NCI-H748 (cell line): ENCODE measurements at regions not wholly inside any gene's neighbourhood (a gene's known extent, or its start where the extent isn't known, plus 50 kb on each side); places are given as distances from the start of the nearest gene placed in this dataset.

Source experiments
- DNase-seq: peaks from one replicate; lab custom pipeline; 2025; ENCODE audit not compliant: unreplicated experiment; lab: John Stamatoyannopoulos, UW

DNA sequence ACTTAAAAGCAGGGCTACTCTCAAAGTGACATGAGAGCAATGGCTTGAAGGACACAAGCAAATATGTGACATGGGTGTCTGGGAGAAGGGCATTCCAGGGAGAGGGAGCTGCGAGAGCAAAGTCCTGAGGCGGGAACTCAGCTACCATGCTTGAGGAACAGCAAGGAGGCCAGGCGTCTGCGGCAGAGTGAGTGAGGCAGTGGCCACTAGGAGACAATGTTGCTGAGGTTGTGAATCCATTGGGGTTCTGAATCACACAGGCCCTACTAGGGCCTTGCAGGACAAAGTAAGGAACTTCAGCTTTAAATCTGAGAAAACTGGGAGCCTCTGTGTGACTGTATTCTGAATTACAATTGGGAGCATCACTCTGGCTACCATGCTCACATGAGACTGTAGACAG lies 94.1 kb upstream of the PRICKLE2 start:
- no peak for DNase-seq

DNA sequence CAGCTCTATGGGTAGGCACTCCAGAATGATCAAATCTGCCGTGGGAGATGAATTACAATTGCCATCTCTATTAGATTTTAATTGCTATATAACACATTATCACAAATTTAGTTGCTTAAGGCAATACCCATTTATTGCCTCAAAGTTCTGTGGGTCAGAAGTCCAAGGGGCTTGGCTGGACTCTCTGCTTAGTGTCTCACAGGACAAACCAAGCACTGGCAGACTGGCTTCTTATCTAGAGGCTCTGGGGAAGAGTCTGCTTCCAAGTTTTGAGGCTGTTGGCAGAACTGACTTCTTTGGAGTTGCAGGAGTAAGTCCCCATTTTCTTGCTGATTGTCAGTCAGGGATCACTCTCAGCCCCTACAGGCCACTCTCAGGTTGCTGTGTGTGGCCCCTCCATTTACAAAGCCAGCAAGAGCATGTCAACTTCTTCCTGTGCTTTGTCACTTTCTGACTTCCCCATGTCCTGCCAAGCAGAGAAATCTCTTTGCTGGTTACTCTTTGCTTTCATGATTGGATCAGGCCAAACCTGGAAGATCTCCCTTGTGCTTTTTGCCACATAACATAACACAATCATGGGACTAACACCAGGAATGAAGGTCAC lies 93.5 kb upstream of the PRICKLE2 start:
- DNase-seq = no peak

DNA sequence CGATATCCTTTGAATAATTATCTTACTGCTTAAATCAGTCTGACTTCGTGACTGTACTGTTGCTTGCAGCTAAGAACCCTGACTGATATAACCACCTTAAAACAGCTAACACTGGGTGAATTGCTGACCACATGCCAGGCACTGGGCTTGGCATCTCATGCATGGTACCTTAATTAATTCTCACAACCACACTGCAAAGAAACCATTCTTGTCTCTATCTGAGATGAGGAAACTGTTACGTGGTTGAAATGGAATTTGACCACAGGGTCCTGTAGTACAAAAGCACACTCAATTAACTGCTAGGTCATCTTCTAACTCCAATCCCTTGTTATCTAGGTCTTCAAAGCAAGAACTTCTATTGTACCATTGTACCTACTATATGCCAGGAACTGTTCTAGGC lies 92.7 kb upstream of the PRICKLE2 start:
- no peak for DNase-seq

DNA sequence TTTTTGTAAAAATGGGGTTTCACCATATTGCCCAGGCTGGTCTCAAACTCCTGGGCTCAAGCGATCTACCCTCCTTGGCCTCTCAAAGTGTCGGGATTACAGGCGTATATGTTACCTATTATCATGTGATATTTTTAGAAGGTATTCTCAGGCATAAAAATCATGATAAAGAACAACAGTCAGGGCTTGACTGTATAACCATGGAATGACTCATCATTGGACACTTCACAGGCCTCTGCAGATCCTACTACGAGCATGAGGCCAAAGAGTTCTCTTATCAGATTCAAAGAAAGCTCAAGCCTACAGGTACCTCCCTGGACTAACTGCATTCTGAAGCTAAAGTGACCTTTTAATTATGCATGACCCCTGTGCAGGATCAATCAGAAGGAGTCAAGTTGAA lies 91.7 kb upstream of the PRICKLE2 start:
- DNase-seq = no peak

DNA sequence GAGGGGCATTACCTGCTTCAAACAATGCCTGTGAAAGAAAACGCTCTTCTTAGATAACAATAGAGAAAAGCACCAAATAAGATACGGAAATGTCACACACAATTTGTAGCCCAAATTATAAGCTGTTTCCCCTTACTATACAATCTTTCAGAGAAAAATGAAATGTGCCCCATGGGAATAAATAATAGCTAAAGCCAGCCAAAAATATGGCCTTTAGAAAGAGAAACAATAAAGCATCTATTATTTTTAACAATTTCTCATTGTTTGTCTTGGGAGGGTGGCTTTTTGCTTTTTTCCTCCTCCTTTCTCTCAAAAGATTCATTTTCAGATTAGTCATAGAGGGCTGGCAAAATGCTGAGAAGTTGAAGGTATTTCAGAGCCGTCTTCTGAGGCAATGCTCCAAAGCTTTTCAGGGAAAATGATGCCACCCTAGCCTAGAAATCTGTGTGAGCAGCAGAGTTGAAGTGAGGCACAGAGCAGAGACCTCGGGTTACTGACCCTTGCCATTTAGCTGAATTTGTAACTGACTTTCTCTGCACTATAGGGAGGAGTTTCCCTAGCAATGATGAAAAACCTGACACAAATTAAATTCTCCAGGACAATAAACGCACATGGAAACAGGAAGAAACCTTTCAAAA lies 86.3 kb upstream of the PRICKLE2 start:
- no peak for DNase-seq

DNA sequence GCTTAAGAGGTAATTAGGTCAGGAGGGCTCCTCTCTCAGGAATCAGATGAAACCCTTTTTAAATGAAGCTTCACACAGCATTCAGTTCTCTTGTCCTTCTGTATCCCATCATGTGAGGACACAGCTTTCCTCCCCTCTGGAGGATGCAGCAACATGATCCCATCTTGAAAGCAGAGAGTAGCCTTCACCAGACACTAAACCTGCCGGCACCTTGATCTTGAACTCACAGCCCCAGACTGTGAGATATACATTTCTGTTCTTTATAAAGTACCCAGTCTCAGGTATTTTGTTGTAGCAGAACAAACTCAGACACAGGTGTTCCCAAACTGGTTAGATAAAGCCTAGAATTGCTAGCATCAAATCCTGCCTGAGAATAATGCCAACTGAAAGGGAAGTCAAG lies 83.7 kb upstream of the PRICKLE2 start:
- DNase-seq = no peak

DNA sequence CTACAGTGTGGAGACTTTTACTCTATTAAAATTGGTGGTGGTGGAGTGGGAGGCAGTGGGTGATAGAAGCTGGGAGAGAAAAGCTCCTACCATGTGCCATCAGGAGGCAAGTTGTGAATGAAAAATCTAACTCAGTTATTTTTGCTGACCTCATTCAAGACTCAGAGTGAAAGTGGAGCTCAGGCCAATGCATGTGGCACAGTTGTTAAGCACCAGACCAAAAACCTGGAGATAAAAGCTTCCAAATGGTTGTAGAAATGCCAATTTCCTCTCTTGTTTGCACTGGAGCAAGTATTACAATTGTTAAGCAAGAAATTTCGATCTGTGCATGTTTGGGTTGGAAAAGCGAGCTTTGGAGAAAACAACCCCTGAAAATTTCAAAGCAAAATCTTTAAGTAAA lies 81.5 kb upstream of the PRICKLE2 start:
- no peak for DNase-seq

DNA sequence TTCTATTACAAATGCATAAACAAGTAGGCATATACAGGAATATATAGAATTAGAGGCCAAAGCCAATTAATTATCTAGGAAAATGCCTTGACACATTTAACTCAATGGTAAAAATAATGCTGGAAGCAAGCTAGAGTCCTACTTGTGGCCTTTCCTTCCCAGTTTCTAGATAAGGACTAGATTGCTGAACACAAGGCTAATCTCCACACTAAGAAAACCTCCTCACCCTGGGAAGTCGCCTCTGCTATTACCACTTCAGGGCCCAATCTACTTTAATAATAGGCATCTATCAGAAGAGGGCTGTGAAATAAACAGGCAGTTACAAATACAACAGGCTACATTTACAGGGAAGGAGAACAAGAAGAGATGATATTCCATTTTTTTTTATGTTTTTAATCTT lies 80.5 kb upstream of the PRICKLE2 start:
- no peak for DNase-seq

DNA sequence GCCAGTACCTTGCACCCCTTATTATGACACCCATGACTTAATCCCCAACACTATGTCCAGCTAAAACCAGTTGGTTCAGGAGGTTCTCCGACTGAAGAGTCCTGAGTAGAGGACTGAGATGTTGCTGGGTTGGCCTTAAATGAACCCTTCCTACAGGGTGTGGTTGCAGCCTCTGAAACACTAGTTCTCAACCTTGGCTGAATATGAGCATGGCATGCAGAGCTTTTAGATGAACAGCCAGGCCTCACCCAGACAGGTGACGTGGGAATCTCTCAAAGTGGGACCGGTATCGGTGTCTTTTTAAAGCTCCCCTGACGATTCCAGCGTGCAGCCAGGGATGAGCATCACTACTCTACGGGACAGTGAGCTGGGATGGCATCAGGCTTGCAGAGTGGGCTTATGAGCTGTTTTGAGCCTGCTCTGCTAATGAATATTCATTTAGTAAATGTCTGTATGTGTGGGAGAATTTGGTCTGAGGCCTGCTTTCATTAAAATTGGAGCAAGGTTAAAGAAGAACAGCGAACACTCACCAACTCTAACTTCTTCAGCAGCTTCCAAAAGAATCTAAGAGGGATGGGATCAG lies 79.7 kb upstream of the PRICKLE2 start:
- no peak for DNase-seq

DNA sequence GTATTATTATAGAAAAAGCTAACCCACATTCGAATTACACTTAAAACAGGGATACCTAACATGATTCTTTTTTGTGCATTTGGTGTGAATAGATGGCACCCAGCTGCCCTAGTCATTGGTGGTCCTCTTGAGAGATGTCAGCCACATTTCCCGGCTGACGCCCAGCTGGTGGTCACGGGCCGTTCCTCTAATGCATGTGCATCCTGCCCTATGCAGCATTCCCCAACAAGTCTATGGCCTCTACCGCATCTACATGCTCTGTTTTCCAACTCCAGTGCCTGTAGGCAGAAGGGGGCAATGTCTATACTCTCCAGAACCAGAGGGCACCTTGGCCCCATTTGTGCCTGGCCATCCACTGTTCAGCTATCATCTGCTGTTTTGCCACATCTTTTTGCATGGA lies 78.6 kb upstream of the PRICKLE2 start:
- DNase-seq = no peak

DNA sequence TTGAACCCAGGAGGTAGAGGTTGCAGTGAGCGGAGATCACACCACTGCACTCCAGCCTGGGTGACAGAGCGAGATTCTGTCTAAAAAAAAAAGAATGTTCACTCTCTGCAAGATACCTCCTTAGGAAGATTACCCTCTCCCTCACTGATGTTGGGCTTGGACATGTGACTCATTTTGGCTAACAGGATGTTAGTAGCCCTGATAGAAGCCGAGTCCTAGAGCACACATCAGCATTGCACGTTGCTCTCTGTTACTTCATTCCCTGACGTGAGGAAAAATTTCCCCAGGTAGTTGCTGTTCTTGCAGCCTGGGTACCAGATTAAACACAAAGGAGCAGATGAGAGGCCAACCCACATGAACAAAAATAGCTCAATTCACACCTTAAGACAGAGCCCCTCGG lies 78.1 kb upstream of the PRICKLE2 start:
- no peak for DNase-seq

DNA sequence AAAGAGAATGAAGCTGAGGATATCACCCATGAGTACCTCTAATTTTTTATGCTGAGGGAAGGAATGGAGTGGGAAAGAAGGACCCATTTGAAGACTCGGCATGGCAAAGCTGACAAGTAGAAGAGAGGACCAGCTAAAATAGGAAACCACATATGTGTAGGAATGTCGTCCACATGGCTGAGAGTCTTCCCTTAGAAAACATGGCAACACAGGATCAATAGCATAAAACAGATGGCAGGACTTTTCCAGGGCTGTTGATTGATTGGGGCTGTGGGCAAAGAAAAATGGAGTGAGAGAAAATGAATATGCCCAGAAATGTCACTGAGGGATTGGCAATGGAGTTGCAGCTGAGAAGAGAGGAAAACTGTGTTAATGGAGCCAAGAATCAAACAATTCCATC lies 76.2 kb upstream of the PRICKLE2 start:
- DNase-seq = no peak

DNA sequence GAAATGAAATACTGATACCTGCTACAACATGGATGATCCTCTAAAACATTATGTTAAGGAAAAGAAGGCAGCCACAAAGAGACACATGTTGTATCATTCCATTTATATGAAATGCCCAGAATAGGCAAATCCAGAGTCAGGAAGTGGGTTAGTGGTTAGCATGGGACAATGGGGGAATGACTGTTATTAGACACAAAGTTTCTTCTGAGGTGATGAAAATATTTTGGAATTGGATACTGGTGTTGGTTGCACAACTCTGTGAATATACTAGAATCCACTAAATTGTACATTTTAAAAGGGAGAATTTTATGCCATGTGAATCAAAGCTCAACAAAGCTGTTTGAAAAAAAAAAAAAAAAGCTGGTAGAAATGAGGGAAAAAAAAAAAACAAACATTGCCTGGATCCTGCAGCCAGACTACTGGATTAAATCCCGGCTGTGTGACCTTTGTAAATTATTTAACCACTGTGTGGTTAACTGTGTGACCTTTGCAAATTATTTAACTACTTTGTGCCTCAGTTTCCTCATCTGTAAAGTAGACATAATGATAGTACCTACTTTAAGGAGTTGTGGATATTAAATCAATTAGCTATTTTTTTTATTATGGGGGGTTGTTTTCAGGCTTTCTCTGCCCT lies 75.6 kb upstream of the PRICKLE2 start:
- DNase-seq = no peak

DNA sequence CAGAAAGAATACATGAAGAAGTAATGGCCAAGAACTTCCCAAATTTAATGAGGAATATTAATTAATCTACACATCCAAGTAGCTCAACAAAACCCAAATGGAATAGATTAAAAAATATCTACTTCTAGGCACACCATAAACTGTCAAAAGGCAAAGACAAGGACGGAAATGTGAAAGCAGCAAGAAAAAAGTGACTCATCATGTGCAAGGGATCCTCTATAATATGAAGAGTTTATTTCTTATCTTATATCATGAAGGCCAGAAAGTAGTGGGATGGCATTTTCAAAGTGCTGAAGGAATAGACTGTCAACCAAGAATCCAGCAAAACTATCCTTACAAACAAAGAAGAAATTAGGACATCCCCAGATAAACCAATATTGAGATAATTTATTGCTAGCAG lies 73.9 kb upstream of the PRICKLE2 start:
- DNase-seq = no peak

DNA sequence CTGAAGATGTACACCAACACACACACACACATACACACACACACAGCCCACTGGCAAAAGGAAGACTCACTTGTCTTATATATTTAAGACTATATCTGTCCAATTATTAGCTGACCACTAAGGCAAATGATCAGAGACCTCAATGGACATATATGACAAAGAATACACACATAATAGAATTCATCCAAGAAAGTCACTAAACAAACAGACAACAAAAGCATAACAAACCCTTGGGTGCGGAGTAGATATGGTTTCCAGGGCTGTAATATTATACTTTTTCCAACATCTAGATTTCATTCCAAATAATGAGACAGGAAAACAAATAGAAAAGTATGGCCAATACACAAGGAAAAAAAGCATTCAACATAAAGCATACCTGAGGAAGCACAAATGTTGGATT lies 72.3 kb upstream of the PRICKLE2 start:
- DNase-seq = no peak

DNA sequence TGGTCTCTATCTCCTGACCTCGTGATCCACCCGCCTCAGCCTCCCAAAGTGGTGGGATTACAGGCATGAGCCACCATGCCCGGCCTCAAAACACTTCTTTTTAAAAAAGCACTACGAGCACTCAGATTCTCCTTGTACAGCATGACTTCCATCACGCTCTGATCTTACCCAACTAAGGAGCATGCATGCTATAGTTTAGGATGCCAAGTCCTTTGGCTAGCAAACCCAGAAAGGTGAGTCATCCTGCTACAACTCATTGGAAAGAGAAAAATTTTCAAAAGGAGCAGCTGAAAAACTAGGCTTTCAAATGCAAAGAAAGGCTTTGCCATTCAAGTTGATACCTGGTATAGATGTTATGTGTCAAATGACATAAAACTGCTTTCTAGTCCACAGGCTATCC lies 70.3 kb upstream of the PRICKLE2 start:
- DNase-seq = no peak

DNA sequence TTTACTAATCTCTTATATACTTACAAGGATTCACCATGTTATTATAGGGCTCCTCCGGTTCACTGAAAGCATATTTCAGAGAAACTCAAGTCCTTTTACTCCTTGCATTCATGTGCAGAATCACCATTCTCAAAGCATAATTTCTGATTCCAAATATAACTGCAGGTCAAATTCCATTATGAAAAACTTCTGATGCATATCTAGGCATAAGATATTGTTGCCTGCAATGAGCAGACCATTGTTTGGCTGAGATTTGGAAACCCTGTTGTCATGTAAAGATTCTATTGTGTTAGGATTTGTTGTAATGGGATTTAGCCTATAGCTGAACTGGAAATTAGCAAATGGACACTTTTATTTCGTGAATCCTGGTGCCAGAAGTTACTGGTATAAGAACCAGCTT lies 69.5 kb upstream of the PRICKLE2 start:
- DNase-seq = no peak

DNA sequence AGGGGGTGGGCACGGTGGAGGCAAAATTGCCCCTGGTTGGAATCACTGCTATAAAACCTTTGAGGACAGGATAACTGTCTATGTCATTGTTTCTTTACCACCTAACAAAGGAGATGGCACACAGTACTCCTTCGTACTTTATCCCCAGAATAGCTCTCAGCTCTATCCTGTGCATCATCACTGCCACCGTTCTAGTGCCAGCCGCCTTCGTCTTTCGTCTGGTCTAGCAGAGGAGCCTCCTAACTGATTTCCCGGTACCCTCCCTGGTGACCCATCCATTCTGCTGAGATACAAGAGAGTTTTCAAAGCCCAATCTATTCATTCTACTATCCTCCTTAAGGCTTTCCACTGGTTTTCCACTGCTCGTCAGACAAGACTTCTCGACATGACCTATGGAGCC lies 67.9 kb upstream of the PRICKLE2 start:
- DNase-seq = no peak

DNA sequence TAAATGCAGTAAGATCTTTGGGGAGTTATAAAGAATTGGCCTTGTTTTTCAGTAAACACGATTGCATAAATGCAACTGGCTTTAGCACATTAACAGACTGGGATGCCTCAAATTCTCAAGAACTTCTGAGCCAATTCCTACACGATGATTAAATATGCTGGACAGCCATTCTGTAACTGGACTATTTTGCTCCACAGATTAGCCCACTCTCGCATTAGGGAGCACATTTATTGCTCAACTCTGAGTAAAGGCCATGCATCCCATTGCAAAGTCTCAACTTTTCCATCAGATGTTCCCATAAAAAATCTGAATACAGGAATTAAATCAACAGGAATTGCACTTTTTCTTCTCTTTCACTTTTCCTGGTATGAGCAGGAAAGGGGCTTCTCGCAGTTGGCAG lies 66.7 kb upstream of the PRICKLE2 start:
- no peak for DNase-seq

DNA sequence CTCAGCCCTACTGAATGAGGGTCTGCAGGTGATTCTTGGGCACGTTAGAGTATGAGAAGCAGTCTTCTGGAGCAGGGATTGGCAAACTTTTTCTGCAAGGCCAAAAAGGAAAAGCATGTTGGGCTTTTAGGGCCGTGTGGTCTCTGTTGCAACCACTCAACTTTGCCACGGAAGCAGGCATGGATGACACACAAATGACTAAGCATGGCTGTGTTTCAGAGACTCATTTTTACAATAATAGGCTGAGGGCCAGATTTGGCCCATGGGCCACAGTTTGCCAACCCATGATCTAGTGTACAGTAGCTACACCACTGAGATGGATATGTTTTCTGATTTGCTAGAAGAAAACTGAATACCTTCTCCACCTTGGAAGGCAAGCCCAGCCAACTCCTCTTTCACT lies 66.1 kb upstream of the PRICKLE2 start:
- DNase-seq = no peak

DNA sequence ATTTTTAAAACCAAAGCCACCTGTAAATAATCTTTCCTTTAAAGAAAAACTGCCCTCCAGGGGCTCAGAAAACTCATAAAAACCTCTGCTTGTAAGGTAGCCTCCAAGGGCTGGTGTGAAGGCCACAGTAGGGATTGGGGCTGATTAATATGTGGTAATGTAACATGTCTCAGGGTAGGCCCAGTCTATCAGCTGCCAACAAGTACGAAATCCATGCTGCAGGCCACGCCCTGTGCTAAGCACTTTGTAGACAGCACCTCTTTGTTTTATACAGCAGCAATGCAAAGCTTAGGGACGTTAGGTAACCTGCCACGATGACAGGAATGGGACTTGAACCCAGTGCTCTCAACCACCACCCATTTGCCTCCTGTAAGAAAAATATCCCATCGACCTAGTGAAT lies 65.6 kb upstream of the PRICKLE2 start:
- DNase-seq = no peak

DNA sequence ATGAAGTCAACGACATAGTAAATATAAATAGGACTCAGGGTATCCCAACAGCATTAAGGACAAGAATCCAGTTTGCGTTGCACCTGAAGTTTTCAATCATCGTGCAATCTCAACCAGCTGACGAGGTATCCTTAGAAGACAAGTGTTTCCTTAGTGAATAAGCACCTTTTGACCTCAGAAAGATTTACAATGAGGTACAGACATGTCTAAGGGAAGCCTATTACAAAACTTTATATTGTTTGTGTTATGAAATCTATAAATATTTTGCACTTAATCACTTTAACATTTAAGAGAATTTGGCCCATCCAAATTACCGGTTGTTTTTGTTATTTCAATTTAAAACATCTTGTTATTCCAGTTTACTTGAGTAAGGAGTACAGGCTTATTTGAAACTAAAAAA lies 64.9 kb upstream of the PRICKLE2 start:
- no peak for DNase-seq

DNA sequence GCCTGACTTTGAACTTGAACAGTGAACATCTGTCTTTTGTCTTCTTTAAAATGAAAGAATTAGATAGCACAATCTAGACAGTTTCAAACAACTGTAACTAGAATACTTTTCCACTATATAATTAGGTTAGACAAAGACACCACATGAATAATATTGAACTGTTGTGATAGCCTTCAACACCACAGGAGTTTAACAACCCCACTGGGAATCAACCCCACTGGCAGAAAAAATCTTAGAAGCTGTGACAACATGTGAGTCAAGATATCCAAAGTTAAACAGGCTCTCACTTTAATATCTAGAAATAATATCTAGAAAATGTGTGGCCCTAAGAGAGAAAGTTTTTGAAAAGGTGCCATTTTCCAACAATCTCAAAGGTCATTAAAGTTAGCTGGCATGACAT lies 64.4 kb upstream of the PRICKLE2 start:
- no peak for DNase-seq
